ENCODE measurements at regions not wholly inside any gene's neighbourhood (a gene's known extent, or its start where the extent isn't known, plus 50 kb on each side); places are given as distances from the start of the nearest gene placed in this dataset.

GRCh38 chrX:137483554-137483953, 82.4 kb upstream of the ZIC3 start:
- TF ChIP-seq ZFX (IDR thresholded peaks at IDR 0.05; ENCODE audit: borderline replicate concordance) (no peak), CTCF (IDR thresholded peaks at IDR 0.05) (no peak)
- no peak overlapping the region for H3K27ac ChIP-seq

GRCh38 chrX:137482136-137482535, 83.8 kb upstream of the ZIC3 start:
- no peak overlapping the region for H3K27ac ChIP-seq
- TF ChIP-seq ZFX (IDR thresholded peaks at IDR 0.05; ENCODE audit: borderline replicate concordance) (no peak), CTCF (IDR thresholded peaks at IDR 0.05) (no peak)

GRCh38 chrX:137479386-137479785, 86.5 kb upstream of the ZIC3 start:
- TF ChIP-seq CTCF (IDR thresholded peaks at IDR 0.05): no peak
- TF ChIP-seq ZFX (IDR thresholded peaks at IDR 0.05; ENCODE audit: borderline replicate concordance): no peak
- H3K27ac ChIP-seq: no peak overlapping the region

DNA sequence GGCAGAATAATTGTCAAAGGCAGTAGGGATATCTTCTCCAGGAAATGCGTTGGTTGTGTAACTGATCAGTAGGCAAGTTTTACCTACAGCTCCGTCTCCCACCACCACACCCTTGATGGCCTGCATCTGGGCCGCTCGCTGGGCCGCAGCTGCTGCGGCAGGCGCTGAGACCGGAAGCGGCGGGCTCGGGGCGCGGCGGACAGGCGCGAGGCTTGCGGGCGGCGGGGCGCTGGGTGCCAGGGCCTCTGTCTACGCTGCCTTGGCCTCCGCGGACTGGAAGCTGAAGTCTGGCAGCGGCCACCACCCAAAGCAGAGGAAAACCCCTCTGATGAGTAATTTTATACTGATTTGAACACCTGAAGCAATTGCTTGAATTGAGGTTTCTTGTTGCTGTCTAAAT, 124.2 kb upstream of the ZIC3 start:
- no peak overlapping the region for H3K27ac ChIP-seq
- TF ChIP-seq CTCF (IDR thresholded peaks at IDR 0.05) (no peak), ZFX (IDR thresholded peaks at IDR 0.05; ENCODE audit: borderline replicate concordance) (no peak)

DNA sequence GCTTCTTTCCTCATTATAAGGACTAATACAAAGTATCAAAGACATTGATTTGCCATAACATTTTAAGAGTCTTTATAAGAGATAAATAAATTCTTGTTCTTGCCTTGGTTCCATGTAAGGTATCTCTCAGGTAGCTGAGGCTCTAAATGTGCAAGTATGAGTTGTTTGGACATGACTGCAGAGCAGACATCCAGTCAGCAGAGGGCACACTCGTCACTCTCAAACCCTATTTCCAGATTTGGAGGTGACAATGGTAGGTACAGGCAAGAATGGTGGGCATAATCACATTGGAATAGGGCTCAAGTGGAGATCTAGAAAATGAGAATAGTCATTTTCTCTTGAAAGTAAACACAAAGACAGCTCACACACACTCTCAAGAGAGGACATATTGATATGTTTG, 133.3 kb upstream of the ZIC3 start:
- TF ChIP-seq ZFX (IDR thresholded peaks at IDR 0.05; ENCODE audit: borderline replicate concordance) (no peak), CTCF (IDR thresholded peaks at IDR 0.05) (peak; percentile 66)

GRCh38 chrX:137431693-137432488, 134.0 kb upstream of the ZIC3 start:
- no peak overlapping the region for H3K27ac ChIP-seq
- TF ChIP-seq CTCF (IDR thresholded peaks at IDR 0.05): no peak
- TF ChIP-seq ZFX (IDR thresholded peaks at IDR 0.05; ENCODE audit: borderline replicate concordance): no peak

More for the DNA sequence above, 133.3 kb upstream of the ZIC3 start:
- H3K27ac ChIP-seq: no peak overlapping the region

DNA sequence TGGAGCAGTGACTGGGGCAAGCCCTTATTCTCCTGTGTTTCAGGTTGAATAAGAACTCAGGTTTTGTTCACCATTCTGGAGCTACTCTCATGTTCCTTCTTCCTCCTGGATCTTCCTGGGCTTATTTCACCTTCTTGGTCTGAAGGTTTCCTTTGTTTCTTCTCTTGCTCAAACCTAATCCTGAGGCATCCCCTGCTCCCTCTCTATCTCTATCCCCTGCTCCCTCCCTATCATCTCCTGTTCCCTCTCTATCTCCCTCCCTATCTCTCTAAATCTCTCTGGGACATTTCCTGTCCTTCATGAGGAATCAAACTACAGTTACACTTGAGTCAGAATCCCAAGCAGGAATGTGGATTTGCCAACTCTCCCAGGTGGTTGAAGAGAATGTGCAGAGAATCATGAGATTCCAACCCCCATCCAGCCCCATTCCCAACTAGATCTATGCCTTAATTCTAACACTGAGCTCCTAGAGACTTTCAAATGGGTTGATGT, 134.9 kb upstream of the ZIC3 start:
- TF ChIP-seq CTCF (IDR thresholded peaks at IDR 0.05) (no peak), ZFX (IDR thresholded peaks at IDR 0.05; ENCODE audit: borderline replicate concordance) (no peak)
- H3K27ac ChIP-seq: no peak overlapping the region
